ENCODE measurements at regions not wholly inside any gene's neighbourhood (a gene's known extent, or its start where the extent isn't known, plus 50 kb on each side); places are given as distances from the start of the nearest gene placed in this dataset.

DNA sequence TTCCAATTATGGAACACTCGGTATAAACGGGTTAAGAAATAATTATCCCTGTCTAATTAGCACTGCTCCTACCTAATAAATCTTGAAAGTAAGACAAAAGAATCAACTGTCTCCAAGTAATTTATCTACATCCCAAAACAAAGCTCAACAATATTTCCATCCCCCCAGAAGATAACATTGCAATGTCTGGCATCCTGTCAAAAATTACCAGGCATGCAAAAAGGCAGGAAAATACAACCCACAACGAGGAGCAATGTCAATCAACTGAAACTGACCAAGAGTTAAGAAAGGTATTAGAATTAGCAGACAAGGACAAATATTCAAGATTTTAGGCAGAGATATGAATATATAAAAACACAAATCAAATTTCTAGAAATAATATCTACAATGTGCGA lies 84.5 kb upstream of the SVIL start:
- TF ChIP-seq CTCF (IDR thresholded peaks at IDR 0.05), result no peak
- TF ChIP-seq POLR2A (IDR thresholded peaks at IDR 0.05), result no peak
